Heart right ventricle (tissue), 16 donors: ENCODE measurements at regions not wholly inside any gene's neighbourhood (a gene's known extent, or its start where the extent isn't known, plus 50 kb on each side); places are given as distances from the start of the nearest gene placed in this dataset.

Experiments used
- ATAC-seq, 8 donors: fragments of 200-7000 bp; cut with Tn5 transposase; one replicate each; pipeline ENCODE4 v1.9.1; 2020; ENCODE audit warnings: mild to moderate bottlenecking in 8 of 8, moderate library complexity in 8 of 8, moderate number of reproducible peaks in 1 of 8
- DNase-seq, 2 donors: peaks; one replicate each; pipeline ENCODE4 v3.0.0-alpha.2; 2020
- H3K27ac ChIP-seq, 10 donors: fragments of 200-600 bp; sonication (generic) in 2 of 10; one replicate each; pipeline versions ENCODE4 v1.5.0 to v1.8.0; 2020 to 2022; ENCODE audit warnings: mild to moderate bottlenecking in 3 of 10
- H3K27me3 ChIP-seq, 7 donors: fragments of 200-600 bp; one replicate each; pipeline ENCODE4 v1.8.0; 2021 to 2022; ENCODE audit warnings: mild to moderate bottlenecking in 2 of 7
- H3K36me3 ChIP-seq, 9 donors: fragments of 200-600 bp; sonication (generic) in 1 of 9; one replicate each; pipeline versions ENCODE4 v1.5.0 to v1.8.0; 2020 to 2022; ENCODE audit warnings: mild to moderate bottlenecking in 2 of 9
- H3K4me1 ChIP-seq, 9 donors: fragments of 200-600 bp; sonication (generic) in 1 of 9; one replicate each; pipeline versions ENCODE4 v1.5.0 to v1.8.0; 2020 to 2022; ENCODE audit warnings: mild to moderate bottlenecking in 4 of 9
- H3K4me3 ChIP-seq, 10 donors: fragments of 200-600 bp; sonication (generic) in 2 of 10; one replicate each; pipeline versions ENCODE4 v1.5.0 to v1.8.0; 2020 to 2022; ENCODE audit warnings: mild to moderate bottlenecking in 7 of 10, moderate library complexity in 2 of 10
- H3K9me3 ChIP-seq, 11 donors: fragments of 200-600 bp in 10 of 11; sonication (generic) in 2 of 11; one replicate each; pipeline versions ENCODE4 v1.5.0 to v1.8.0; 2013 to 2022; ENCODE audit warnings: mild to moderate bottlenecking in 2 of 11, control low read depth in 1 of 11, moderate library complexity in 1 of 11
- WGBS, 2 donors: extraction: QIAGEN DNeasy Blood & Tissue Kit; methylation state at CpG; one replicate each; pipeline ENCODE4 v1.1.7; 2013; ENCODE audit warnings: inconsistent platforms in 1 of 2; 5-methylcytosine and 5-hydroxymethylcytosine counted together
- intact Hi-C, 10 donors: fragments of 100-400 bp; cut with DNase I; formaldehyde crosslinking; loops; one replicate each; pipeline versions ENCODE4 v1.11.1 to v1.14.2; 2022
- TF ChIP-seq, protein P1 (sequence below), 9 donors: fragments of 200-600 bp; sonication (generic) in 2 of 9; IDR thresholded peaks; one replicate each; pipeline versions ENCODE4 v1.5.0 to v1.8.0; 2021 to 2022; ENCODE audit warnings: antibody characterized with exemption in 9 of 9, mild to moderate bottlenecking in 5 of 9, moderate library complexity in 1 of 9
- donor health status: Arrhythmogenic right ventricular cardiomyopathy.
- donor health status: ischemic (EF 13 %, LVEDD 7.1; RV severe dilation, severe dysfunction).
- donor health status: healthy with polysubstance abuse.
- donor health status: DM: no; HTN: yes; CAD: no.
- donor health status: DM: no; HTN: no; CAD: no.
- donor health status: ischemic (EF 25% LVEDD 6.9; RV normal size, moderate dysfunction).
- donor health status: ischemic (EF 25% LVEDD 5.7; RV mildly dilated, moderate dysfunction).
- donor health status: healthy.
- donor health status: DM: yes; HTN: yes; CAD: no.
- donor health status: Ischemic cardiomyopathy.
- donor health status: ischemic (EF 35%, LVEDD 5.7; RV mildly dilated, moderate dysfunction).
- donor health status: nonischemic (EF 11% LVEDD 7.7; RV severe dilation, severe dysfunction).
- donor health status: DM: yes; HTN: yes; CAD: no.
- donor health status: PGD.
- donor health status: ischemic (EF 29% LVEDD 5.4; RV normal size, mild dysfunction).
- donor health status: nonischemic (EF 23%, LVEDD 6.1; RV moderate dilation, normal function).

DNA sequence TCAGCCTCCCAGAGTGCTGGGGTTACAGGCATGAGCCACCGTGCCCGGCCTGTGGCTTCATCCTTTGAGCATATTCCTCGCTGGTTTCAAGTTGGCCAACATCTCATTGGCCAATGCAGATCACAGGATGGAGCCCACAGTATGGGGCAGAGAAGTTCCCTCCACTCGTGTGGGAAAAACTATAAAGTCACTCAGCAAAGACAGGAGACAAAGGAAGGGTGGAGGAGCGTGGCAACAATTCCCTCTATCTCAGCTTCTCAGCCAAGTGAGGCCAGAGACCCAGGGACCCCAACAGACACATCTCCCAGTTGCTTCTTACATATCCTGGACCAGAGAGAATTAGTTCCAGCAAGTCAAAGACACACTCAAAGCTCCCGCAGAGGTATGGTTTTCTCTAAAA, 184.6 kb upstream of the SOX1 start:
- WGBS, 2 donors: 58 to 67% methylated on average over 6 of the region's 6 CpGs
- peaks cover 0 to 38% (median 8%) of the 10 kb centered on the region in 7 donors for H3K27me3 ChIP-seq
- H3K4me3 ChIP-seq: no peak overlapping the region
- TF ChIP-seq, protein P1, sequence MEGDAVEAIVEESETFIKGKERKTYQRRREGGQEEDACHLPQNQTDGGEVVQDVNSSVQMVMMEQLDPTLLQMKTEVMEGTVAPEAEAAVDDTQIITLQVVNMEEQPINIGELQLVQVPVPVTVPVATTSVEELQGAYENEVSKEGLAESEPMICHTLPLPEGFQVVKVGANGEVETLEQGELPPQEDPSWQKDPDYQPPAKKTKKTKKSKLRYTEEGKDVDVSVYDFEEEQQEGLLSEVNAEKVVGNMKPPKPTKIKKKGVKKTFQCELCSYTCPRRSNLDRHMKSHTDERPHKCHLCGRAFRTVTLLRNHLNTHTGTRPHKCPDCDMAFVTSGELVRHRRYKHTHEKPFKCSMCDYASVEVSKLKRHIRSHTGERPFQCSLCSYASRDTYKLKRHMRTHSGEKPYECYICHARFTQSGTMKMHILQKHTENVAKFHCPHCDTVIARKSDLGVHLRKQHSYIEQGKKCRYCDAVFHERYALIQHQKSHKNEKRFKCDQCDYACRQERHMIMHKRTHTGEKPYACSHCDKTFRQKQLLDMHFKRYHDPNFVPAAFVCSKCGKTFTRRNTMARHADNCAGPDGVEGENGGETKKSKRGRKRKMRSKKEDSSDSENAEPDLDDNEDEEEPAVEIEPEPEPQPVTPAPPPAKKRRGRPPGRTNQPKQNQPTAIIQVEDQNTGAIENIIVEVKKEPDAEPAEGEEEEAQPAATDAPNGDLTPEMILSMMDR (IDR thresholded peaks at IDR 0.05): no peak
- no peaks in the 10 kb centered on the region for H3K36me3 ChIP-seq
- ATAC-seq (no peak), DNase-seq (no peak)
- H3K9me3 ChIP-seq: peaks cover 0 to 6% (median 0%) of the 10 kb centered on the region in 11 donors
- no peaks in the 10 kb centered on the region for H3K4me1 ChIP-seq
- no peak overlapping the region for H3K27ac ChIP-seq
- intact Hi-C loops: no loop called here

DNA sequence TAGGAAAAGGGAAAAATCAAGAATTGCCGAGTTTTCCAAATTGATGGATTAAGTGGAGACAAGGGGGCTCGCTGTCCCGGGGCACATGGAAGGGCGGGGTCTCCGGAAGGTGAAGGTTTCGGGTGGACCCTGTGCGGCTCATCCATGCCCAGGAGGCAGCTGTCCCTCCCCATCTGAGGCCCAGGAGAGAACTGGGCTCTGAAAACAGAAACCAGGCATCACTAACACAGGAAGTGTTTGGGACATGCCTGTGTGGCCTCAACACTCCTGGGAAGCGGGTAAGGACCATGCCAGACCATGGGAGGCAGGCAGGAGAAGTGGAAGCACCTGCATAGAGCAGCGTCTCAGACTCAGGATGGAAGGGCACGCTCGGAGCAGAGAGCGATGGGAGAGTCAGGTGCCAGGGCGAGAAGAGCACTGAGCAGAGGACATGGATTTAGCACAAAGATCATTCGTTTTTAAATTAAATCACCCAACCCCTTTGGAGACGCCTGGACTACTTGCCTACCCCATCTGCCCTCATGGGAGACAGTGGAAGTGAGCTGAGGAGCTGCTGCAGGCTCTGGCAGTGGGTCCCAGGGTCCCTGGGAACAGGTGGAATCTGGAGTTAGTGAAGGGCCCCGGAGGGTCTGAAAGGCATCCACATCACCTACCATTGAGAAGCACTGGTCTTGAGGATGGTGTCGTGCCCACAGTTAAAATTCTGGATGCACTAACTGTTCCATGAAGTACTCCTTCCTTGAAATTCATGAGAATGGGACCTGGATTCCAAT, 183.2 kb upstream of the SOX1 start:
- ATAC-seq (no peak), DNase-seq (no peak)
- no peak overlapping the region for H3K4me3 ChIP-seq
- no peaks in the 10 kb centered on the region for H3K36me3 ChIP-seq
- H3K4me1 ChIP-seq: no peaks in the 10 kb centered on the region
- peaks cover 0 to 34% (median 16%) of the 10 kb centered on the region in 7 donors for H3K27me3 ChIP-seq
- H3K9me3 ChIP-seq: peaks cover 0 to 6% (median 0%) of the 10 kb centered on the region in 11 donors
- intact Hi-C loops: no loop called here
- no peak overlapping the region for H3K27ac ChIP-seq
- TF ChIP-seq, protein P1 (IDR thresholded peaks at IDR 0.05): no peak
- 75 to 82% methylated on average over 17 of the region's 17 CpGs for WGBS, 2 donors

DNA sequence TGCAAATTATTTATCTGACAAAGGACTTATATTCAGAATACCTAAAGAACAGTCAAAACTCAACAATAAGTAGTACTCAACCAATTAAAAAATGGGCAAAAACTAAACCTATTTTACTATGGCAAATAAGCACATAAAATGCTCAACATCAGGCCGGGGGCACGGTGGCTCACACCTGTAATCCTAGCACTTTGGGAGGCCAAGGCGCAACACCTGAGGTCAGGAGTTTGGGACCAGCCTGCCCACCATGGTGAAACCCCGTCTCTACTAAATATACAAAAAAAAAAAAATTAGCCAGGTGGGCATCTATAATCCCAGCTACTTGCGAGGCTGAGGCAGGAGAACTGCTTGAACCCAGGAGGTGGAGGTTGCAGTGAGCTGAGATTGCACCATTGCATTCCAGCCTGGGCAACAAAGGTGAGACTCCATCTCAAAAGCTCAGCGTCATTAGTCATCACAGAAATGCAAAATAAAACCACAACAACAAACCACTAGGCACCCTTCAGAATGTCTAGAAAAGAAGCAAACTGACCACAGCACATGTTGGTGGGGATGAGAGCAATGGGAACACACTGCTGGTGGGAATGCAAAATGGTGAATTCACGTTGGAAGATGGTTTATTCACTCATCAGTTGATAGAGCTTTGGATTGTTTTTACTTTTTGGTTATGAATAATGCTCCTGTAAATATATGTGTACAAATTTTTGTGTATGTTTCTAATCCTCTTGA, 180.6 kb upstream of the SOX1 start:
- H3K4me1 ChIP-seq: no peaks in the 10 kb centered on the region
- H3K4me3 ChIP-seq: no peak overlapping the region
- intact Hi-C loops: no loop called here
- peaks cover 0 to 49% (median 36%) of the 10 kb centered on the region in 7 donors for H3K27me3 ChIP-seq
- ATAC-seq: no peak
- H3K36me3 ChIP-seq: no peaks in the 10 kb centered on the region
- H3K27ac ChIP-seq: no peak overlapping the region
- TF ChIP-seq, protein P1 (IDR thresholded peaks at IDR 0.05): no peak
- peaks cover 0 to 10% (median 0%) of the 10 kb centered on the region in 11 donors for H3K9me3 ChIP-seq
- no peak for DNase-seq
- WGBS, 2 donors: 76 to 83% methylated on average over 7 of the region's 7 CpGs

DNA sequence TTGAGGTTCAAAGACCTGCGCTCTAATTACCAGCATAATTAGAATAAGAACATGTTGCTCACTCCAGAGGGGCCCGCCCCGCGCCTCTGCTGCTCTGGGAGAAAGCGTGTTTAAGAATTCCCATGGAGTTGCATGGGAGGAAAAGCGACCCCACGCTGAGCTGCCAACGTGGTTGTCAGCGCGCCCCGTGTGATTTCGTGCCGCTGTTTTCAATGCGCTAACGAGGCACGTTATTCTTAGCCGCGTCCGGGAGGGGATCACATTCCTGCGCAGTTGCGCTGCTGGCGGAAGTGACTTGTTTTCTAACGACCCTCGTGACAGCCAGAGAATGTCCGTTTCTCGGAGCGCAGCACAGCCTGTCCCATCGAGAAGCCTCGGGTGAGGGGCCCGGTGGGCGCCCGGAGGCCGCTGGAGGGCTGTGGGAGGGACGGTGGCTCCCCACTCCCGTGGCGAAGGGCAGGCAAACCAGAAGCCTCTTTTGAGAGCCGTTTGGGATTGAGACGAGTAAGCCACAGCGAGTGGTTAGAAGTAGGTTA, 173.8 kb upstream of the SOX1 start:
- TF ChIP-seq, protein P1 (IDR thresholded peaks at IDR 0.05): no peak
- intact Hi-C loops: no loop called here

More for the DNA sequence above, 173.8 kb upstream of the SOX1 start:
- Histone ChIP-seq H3K4me3 (peak overlapping the region in 9 of 10 donors; percentile 22 to 42 (median 33)), H3K27ac (peak overlapping the region in 2 of 10 donors; percentile 35 to 42), H3K36me3 (no peaks in the 10 kb centered on the region), H3K4me1 (peaks cover 0 to 12% (median 5%) of the 10 kb centered on the region in 9 donors), H3K9me3 (peaks cover 0 to 11% (median 0%) of the 10 kb centered on the region in 11 donors), H3K27me3 (peaks cover 13 to 81% (median 60%) of the 10 kb centered on the region in 7 donors)
- DNase-seq (no peak), ATAC-seq (peak in 6 of 8 donors; percentile 16 to 57 (median 49))
- WGBS, 2 donors: 2 to 3% methylated on average over 39 of the region's 39 CpGs
